ENCODE measurements at regions not wholly inside any gene's neighbourhood (a gene's known extent, or its start where the extent isn't known, plus 50 kb on each side); places are given as distances from the start of the nearest gene placed in this dataset.

DNA sequence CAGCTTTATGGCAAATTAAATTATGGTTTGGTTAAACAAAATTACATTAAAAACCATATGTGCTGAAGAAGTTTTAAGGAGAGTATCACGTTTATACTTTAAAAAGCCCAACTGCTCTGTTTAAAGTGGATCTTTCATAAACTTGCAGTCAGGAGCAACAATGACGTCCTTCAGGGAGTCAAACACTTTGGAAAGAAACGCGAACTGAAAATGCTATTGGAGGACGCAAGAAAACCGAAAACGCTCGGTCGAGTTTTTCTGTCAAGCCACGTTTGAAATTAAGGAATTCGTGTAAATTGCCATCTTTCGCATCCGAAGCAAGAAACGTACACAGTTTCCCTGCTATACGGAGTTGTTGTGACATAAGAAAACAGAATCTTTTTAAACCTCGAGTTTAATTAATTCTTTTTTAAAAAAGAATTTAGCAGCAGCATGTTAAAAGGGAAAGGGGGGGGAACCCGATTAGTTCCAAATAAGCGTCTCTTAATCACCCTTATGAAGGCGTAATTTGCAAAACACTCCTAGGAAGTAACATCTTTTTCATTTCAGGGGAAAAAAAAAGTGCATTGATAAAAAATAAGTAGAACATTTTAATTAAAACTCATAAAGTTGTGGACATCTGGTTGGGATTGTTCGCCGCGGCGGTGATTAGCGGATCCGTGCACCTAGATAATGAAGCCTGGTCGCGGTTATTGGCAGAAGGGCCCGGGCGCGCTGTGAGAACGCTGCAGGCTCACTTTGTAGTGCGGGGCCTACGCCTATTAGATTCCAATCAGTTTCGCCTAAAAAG is 295.4 kb downstream of the TFAP2C start:
- Histone ChIP-seq H3K36me3 (replicated peaks; ENCODE audit: low read depth, low read length) (no peaks in the 10 kb centered on the region), H2AFZ (ENCODE audit: low read depth, low read length) (no peak overlapping the region), H3K4me1 (ENCODE audit: low read length) (no peaks in the 10 kb centered on the region), H3K4me3 (ENCODE audit: low read length) (no peak overlapping the region), H3K9me3 (ENCODE audit: insufficient read depth, low read length) (no peaks in the 10 kb centered on the region), H4K20me1 (ENCODE audit: insufficient read depth, low read length) (no peaks in the 10 kb centered on the region), H3K27me3 (ENCODE audit: low read depth, low read length) (peaks cover 33% of the 10 kb centered on the region), H3K79me2 (ENCODE audit: low read length) (no peaks in the 10 kb centered on the region), H3K4me2 (ENCODE audit: low read length) (no peak overlapping the region), H3K9ac (ENCODE audit: low read length) (no peak overlapping the region), H3K27ac (ENCODE audit: low read length) (no peak overlapping the region)
- no peak for TF ChIP-seq EZH2phosphoT487 (IDR thresholded peaks at IDR 0.05; ENCODE audit: low read depth)
- TF ChIP-seq, protein P1, sequence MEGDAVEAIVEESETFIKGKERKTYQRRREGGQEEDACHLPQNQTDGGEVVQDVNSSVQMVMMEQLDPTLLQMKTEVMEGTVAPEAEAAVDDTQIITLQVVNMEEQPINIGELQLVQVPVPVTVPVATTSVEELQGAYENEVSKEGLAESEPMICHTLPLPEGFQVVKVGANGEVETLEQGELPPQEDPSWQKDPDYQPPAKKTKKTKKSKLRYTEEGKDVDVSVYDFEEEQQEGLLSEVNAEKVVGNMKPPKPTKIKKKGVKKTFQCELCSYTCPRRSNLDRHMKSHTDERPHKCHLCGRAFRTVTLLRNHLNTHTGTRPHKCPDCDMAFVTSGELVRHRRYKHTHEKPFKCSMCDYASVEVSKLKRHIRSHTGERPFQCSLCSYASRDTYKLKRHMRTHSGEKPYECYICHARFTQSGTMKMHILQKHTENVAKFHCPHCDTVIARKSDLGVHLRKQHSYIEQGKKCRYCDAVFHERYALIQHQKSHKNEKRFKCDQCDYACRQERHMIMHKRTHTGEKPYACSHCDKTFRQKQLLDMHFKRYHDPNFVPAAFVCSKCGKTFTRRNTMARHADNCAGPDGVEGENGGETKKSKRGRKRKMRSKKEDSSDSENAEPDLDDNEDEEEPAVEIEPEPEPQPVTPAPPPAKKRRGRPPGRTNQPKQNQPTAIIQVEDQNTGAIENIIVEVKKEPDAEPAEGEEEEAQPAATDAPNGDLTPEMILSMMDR (IDR thresholded peaks at IDR 0.05; ENCODE audit: low read depth, low read length), result no peak

DNA sequence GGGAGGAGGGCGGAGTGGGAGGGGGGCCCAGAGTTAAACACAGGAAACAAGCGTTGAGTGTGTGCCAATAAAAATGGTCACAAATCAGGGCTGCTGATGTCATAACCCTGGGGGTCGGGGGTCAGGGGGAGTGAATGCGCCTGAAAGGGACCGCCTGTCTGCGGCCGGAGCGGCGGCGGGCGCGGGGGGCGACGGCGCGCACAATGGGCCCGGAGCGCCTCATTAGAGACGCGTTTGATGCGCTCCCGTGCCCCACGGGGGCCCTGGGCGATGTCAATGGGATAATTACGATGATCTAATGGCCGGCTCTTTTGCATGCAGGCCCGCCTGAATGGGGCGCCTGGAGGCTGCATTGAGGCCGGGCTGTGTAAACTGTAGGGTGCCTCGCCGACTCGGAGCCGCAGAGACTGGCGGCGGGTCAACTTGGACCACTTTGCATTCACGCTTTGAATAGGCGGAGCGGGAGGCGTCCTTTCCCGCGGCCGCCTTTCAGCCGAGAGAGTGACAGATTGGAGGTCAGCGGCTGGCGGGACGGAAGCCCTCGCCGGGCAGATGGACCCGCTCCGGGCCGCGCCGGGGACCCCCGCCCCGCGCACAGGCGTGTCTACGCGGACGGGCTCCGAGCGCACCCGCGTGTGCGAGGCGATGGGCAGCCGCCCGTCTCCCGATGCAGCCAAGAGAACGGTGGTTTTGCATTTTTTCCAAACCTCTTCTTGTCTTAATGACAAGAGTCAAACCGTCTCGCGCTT is 296.1 kb downstream of the TFAP2C start:
- Histone ChIP-seq H4K20me1 (ENCODE audit: insufficient read depth, low read length) (no peaks in the 10 kb centered on the region), H3K36me3 (replicated peaks; ENCODE audit: low read depth, low read length) (no peaks in the 10 kb centered on the region), H3K27me3 (ENCODE audit: low read depth, low read length) (peaks cover 41% of the 10 kb centered on the region), H2AFZ (ENCODE audit: low read depth, low read length) (no peak overlapping the region), H3K27ac (ENCODE audit: low read length) (no peak overlapping the region), H3K4me3 (ENCODE audit: low read length) (no peak overlapping the region), H3K4me1 (ENCODE audit: low read length) (no peaks in the 10 kb centered on the region), H3K4me2 (ENCODE audit: low read length) (no peak overlapping the region), H3K79me2 (ENCODE audit: low read length) (no peaks in the 10 kb centered on the region), H3K9ac (ENCODE audit: low read length) (no peak overlapping the region), H3K9me3 (ENCODE audit: insufficient read depth, low read length) (no peaks in the 10 kb centered on the region)
- TF ChIP-seq EZH2phosphoT487 (IDR thresholded peaks at IDR 0.05; ENCODE audit: low read depth), result no peak
- TF ChIP-seq, protein P1 (IDR thresholded peaks at IDR 0.05; ENCODE audit: low read depth, low read length), result no peak

DNA sequence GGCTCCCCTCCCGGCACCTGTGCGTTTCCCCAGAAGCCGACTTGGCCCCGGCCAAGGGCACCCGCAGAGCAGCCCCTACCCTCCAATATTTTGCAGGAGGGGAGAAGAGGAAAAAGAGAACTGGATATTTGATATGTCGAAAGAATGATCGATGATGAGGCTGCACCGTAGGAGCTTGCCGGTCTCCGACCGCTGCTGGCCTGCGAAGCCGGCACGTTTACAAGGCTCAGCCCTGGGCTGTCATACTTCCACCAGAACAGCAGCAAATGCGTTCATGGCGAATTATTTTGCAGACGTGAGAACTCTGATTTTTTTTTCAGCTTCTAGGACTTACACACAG is 296.7 kb downstream of the TFAP2C start:
- Histone ChIP-seq H3K4me2 (ENCODE audit: low read length) (no peak overlapping the region), H3K4me1 (ENCODE audit: low read length) (no peaks in the 10 kb centered on the region), H3K9ac (ENCODE audit: low read length) (no peak overlapping the region), H3K36me3 (replicated peaks; ENCODE audit: low read depth, low read length) (no peaks in the 10 kb centered on the region), H3K4me3 (ENCODE audit: low read length) (no peak overlapping the region), H3K27me3 (ENCODE audit: low read depth, low read length) (peaks cover 46% of the 10 kb centered on the region), H4K20me1 (ENCODE audit: insufficient read depth, low read length) (no peaks in the 10 kb centered on the region), H3K9me3 (ENCODE audit: insufficient read depth, low read length) (no peaks in the 10 kb centered on the region), H3K27ac (ENCODE audit: low read length) (no peak overlapping the region), H2AFZ (ENCODE audit: low read depth, low read length) (no peak overlapping the region), H3K79me2 (ENCODE audit: low read length) (no peaks in the 10 kb centered on the region)
- TF ChIP-seq, protein P1 (IDR thresholded peaks at IDR 0.05; ENCODE audit: low read depth, low read length), result no peak
- no peak for TF ChIP-seq EZH2phosphoT487 (IDR thresholded peaks at IDR 0.05; ENCODE audit: low read depth)

DNA sequence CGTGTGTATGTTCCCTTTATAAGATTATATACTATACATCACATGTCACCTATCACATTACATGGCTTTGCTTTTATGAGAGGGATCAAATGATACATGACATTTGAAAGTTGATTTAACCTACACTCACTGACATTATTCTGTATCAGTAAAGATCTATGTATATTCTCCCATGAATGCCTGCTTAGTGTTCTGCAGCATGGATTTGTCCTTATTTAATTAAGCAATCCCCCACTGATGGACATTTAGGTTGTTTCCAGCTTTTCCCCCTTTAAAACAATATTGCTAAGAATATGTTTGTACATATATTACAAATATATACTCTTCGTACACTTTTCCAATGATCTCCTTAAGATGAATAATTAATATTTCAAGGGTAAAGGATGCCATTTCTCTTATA is 297.4 kb downstream of the TFAP2C start:
- Histone ChIP-seq H3K4me2 (ENCODE audit: low read length) (no peak overlapping the region), H4K20me1 (ENCODE audit: insufficient read depth, low read length) (no peaks in the 10 kb centered on the region)

More for the DNA sequence above, 297.4 kb downstream of the TFAP2C start:
- Histone ChIP-seq H2AFZ (ENCODE audit: low read depth, low read length) (no peak overlapping the region), H3K27ac (ENCODE audit: low read length) (no peak overlapping the region), H3K79me2 (ENCODE audit: low read length) (no peaks in the 10 kb centered on the region), H3K4me1 (ENCODE audit: low read length) (no peaks in the 10 kb centered on the region), H3K36me3 (replicated peaks; ENCODE audit: low read depth, low read length) (no peaks in the 10 kb centered on the region), H3K4me3 (ENCODE audit: low read length) (no peak overlapping the region), H3K9ac (ENCODE audit: low read length) (no peak overlapping the region), H3K27me3 (ENCODE audit: low read depth, low read length) (peaks cover 42% of the 10 kb centered on the region), H3K9me3 (ENCODE audit: insufficient read depth, low read length) (no peaks in the 10 kb centered on the region)
- no peak for TF ChIP-seq EZH2phosphoT487 (IDR thresholded peaks at IDR 0.05; ENCODE audit: low read depth)
- TF ChIP-seq, protein P1 (IDR thresholded peaks at IDR 0.05; ENCODE audit: low read depth, low read length), result no peak
